ENCODE measurements at regions not wholly inside any gene's neighbourhood (a gene's known extent, or its start where the extent isn't known, plus 50 kb on each side); places are given as distances from the start of the nearest gene placed in this dataset.

GRCh38 chr4:130296448-130296847 is 1200.5 kb downstream of the C4orf33 start:
- TF ChIP-seq ELF4 (IDR thresholded peaks at IDR 0.05): no peak
- TF ChIP-seq NFRKB (IDR thresholded peaks at IDR 0.05): no peak
- no peak for TF ChIP-seq HDGF (IDR thresholded peaks at IDR 0.05; ENCODE audit: borderline replicate concordance)
- no peak for TF ChIP-seq FOXA1 (IDR thresholded peaks at IDR 0.05)
- TF ChIP-seq FOXM1 (IDR thresholded peaks at IDR 0.05; ENCODE audit: borderline replicate concordance): no peak
- TF ChIP-seq BHLHE40 (IDR thresholded peaks at IDR 0.05; ENCODE audit: borderline replicate concordance): no peak
- TF ChIP-seq FOXK2 (IDR thresholded peaks at IDR 0.05): no peak
- no peak for TF ChIP-seq ARNT (IDR thresholded peaks at IDR 0.05)

Data from HEK293T (cell line).